ENCODE measurements at regions not wholly inside any gene's neighbourhood (a gene's known extent, or its start where the extent isn't known, plus 50 kb on each side); places are given as distances from the start of the nearest gene placed in this dataset.

DNA sequence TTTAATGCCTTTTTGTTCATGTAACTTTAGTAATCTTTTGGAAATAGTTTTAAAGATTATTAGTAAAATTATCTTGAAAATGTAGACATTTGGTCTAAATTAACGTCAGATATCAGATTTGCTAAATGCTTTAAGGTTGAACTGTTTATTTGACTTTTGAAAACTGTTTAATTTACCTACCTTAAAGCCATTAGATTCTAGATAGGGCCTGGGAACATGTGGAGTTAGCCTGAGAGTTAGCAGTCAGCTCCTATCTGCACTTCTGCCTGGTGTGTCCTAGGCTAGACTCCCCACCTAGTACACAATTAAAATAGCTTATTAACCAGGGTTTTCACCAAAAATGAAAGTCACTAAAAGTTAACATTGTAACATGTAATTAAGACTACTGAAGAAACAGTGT is 53.7 kb upstream of the CFAP20DC start:
- Histone ChIP-seq H3K27me3 (replicated peaks; ENCODE audit: insufficient read depth, low read length) (no peaks in the 10 kb centered on the region), H3K9me3 (replicated peaks; ENCODE audit: insufficient read depth, low read length) (no peaks in the 10 kb centered on the region), H3K9ac (ENCODE audit: low read length) (no peak overlapping the region), H3K9me2 (replicated peaks; ENCODE audit: insufficient read depth, low read length) (no peaks in the 10 kb centered on the region), H3K4me1 (ENCODE audit: low read length) (no peaks in the 10 kb centered on the region), H3K79me2 (ENCODE audit: low read length) (no peaks in the 10 kb centered on the region), H3K4me3 (ENCODE audit: low read length) (no peak overlapping the region), H3K36me3 (replicated peaks; ENCODE audit: insufficient read depth, low read length) (no peaks in the 10 kb centered on the region), H3F3A (ENCODE audit: insufficient read depth, low read length) (no peaks in the 10 kb centered on the region), H2AFZ (ENCODE audit: low read length) (no peak overlapping the region), H3K4me2 (ENCODE audit: low read depth, low read length) (no peak overlapping the region), H4K20me1 (ENCODE audit: insufficient read depth, low read length) (no peaks in the 10 kb centered on the region), H3K27ac (ENCODE audit: low read length) (no peak overlapping the region)
- TF ChIP-seq CTCF (IDR thresholded peaks at IDR 0.05; ENCODE audit: low read length) (no peak), EZH2phosphoT487 (IDR thresholded peaks at IDR 0.05; ENCODE audit: low read length) (no peak), EZH2 (optimal IDR thresholded peaks at IDR 0.05; ENCODE audit: low read depth, low read length) (no peak)
- no peak for DNase-seq

- no peak for DNase-seq
- no peak overlapping the region for H3K4me2 ChIP-seq (ENCODE audit: low read depth, low read length)
- no peaks in the 10 kb centered on the region for H3K79me2 ChIP-seq (ENCODE audit: low read length)
Observed at GRCh38 chr3:59101231-59101736, 51.5 kb upstream of the CFAP20DC start.

More at GRCh38 chr3:59101231-59101736, 51.5 kb upstream of the CFAP20DC start:
- Histone ChIP-seq H3K9ac (ENCODE audit: low read length) (no peak overlapping the region), H3K9me3 (replicated peaks; ENCODE audit: insufficient read depth, low read length) (no peaks in the 10 kb centered on the region), H2AFZ (ENCODE audit: low read length) (no peak overlapping the region), H3K9me2 (replicated peaks; ENCODE audit: insufficient read depth, low read length) (no peaks in the 10 kb centered on the region), H3K4me3 (ENCODE audit: low read length) (no peak overlapping the region), H3K27ac (ENCODE audit: low read length) (no peak overlapping the region), H3K27me3 (replicated peaks; ENCODE audit: insufficient read depth, low read length) (no peaks in the 10 kb centered on the region), H3K36me3 (replicated peaks; ENCODE audit: insufficient read depth, low read length) (no peaks in the 10 kb centered on the region), H3K4me1 (ENCODE audit: low read length) (no peaks in the 10 kb centered on the region), H3F3A (ENCODE audit: insufficient read depth, low read length) (no peaks in the 10 kb centered on the region), H4K20me1 (ENCODE audit: insufficient read depth, low read length) (no peaks in the 10 kb centered on the region)
- no peak for TF ChIP-seq EZH2 (optimal IDR thresholded peaks at IDR 0.05; ENCODE audit: low read depth, low read length)
- no peak for TF ChIP-seq EZH2phosphoT487 (IDR thresholded peaks at IDR 0.05; ENCODE audit: low read length)
- TF ChIP-seq CTCF (IDR thresholded peaks at IDR 0.05; ENCODE audit: low read length): no peak

All from MM.1S (cell line).